C1 segment of cervical spinal cord (tissue), 14 donors: ENCODE measurements at regions not wholly inside any gene's neighbourhood (a gene's known extent, or its start where the extent isn't known, plus 50 kb on each side); places are given as distances from the start of the nearest gene placed in this dataset.
A peak's percentile ranks its signal among the peaks of the same experiment; 100 is the strongest.

Source experiments
- DNase-seq, 14 donors: peaks; one replicate each; lab custom pipeline; 2025; lab: John Stamatoyannopoulos, UW

- no peak for DNase-seq
Observed at GRCh38 chr14:29037411-29037810, 270.8 kb downstream of the FOXG1 start.

GRCh38 chr14:29039171-29039570 lies 272.6 kb downstream of the FOXG1 start:
- no peak for DNase-seq

GRCh38 chr14:29042551-29042950 lies 276.0 kb downstream of the FOXG1 start:
- no peak for DNase-seq

GRCh38 chr14:29043737-29044136 lies 277.1 kb downstream of the FOXG1 start:
- DNase-seq = no peak

- no peak for DNase-seq
Observed at GRCh38 chr14:29045237-29045636, 278.6 kb downstream of the FOXG1 start.

GRCh38 chr14:29054119-29054518 lies 287.5 kb downstream of the FOXG1 start:
- no peak for DNase-seq

GRCh38 chr14:29056041-29056566 lies 289.5 kb downstream of the FOXG1 start:
- no peak for DNase-seq

- DNase-seq = no peak
Observed at GRCh38 chr14:29061702-29062101, 295.1 kb downstream of the FOXG1 start.

GRCh38 chr14:29062466-29062865 lies 295.9 kb downstream of the FOXG1 start:
- DNase-seq = no peak

GRCh38 chr14:29062976-29063375 lies 296.4 kb downstream of the FOXG1 start:
- DNase-seq = no peak

GRCh38 chr14:29064305-29064900 lies 297.8 kb downstream of the FOXG1 start:
- DNase-seq = no peak

- no peak for DNase-seq
Observed at GRCh38 chr14:29069228-29069627, 302.6 kb downstream of the FOXG1 start.

- no peak for DNase-seq
Observed at GRCh38 chr14:29075761-29076160, 309.2 kb downstream of the FOXG1 start.

- DNase-seq = no peak
Observed at GRCh38 chr14:29077916-29078315, 311.3 kb downstream of the FOXG1 start.

GRCh38 chr14:29078810-29079522 lies 312.4 kb downstream of the FOXG1 start:
- DNase-seq = no peak

GRCh38 chr14:29085546-29085945 lies 319.0 kb downstream of the FOXG1 start:
- DNase-seq = no peak

- no peak for DNase-seq
Observed at GRCh38 chr14:29089849-29090248, 323.3 kb downstream of the FOXG1 start.

- DNase-seq = no peak
Observed at GRCh38 chr14:29092121-29092520, 325.5 kb downstream of the FOXG1 start.

- peak in 1 of 14 donors; percentile 1 for DNase-seq
Observed at GRCh38 chr14:29097476-29097875, 330.9 kb downstream of the FOXG1 start.

- DNase-seq = no peak
Observed at GRCh38 chr14:29098656-29099055, 332.1 kb downstream of the FOXG1 start.

- no peak for DNase-seq
Observed at GRCh38 chr14:29102266-29102665, 335.7 kb downstream of the FOXG1 start.

GRCh38 chr14:29102996-29103395 lies 336.4 kb downstream of the FOXG1 start:
- DNase-seq = no peak

- no peak for DNase-seq
Observed at GRCh38 chr14:29108908-29109307, 342.3 kb downstream of the FOXG1 start.
